Trophoblast cell (in vitro differentiated cells and primary cell): ENCODE measurements at regions not wholly inside any gene's neighbourhood (a gene's known extent, or its start where the extent isn't known, plus 50 kb on each side); places are given as distances from the start of the nearest gene placed in this dataset.
"Not testable (repeated sequence)": the region's sequence is repeated elsewhere in the genome, so short reads cannot be mapped to it uniquely, and the experiment has no call there.

ENCODE experiments used
- DNase-seq, 2 donors: peaks; one replicate each; pipeline ENCODE4 v3.0.0-alpha.2; 2016
- H2AFZ ChIP-seq: 2 replicates; pipeline ENCODE4 v1.6.1; 2013; ENCODE audit warnings: low read length, moderate library complexity, mild to moderate bottlenecking; ENCODE audit not compliant: insufficient read depth, poor library complexity
- H2AK5ac ChIP-seq: 2 replicates; pipeline ENCODE4 v1.6.1; 2013; ENCODE audit warnings: mild to moderate bottlenecking, low read length
- H2BK120ac ChIP-seq: 2 replicates; pipeline ENCODE4 v1.6.1; 2013; ENCODE audit warnings: low read length, mild to moderate bottlenecking, moderate library complexity; ENCODE audit not compliant: insufficient read depth, poor library complexity
- H2BK12ac ChIP-seq: 2 replicates; pipeline ENCODE4 v1.6.1; 2013; ENCODE audit warnings: mild to moderate bottlenecking, low read length, moderate library complexity
- H2BK5ac ChIP-seq: 2 replicates; pipeline ENCODE4 v1.6.1; 2013; ENCODE audit warnings: low read length, low read depth, moderate library complexity, mild to moderate bottlenecking; ENCODE audit not compliant: poor library complexity
- H3K14ac ChIP-seq: 2 replicates; pipeline ENCODE4 v1.6.1; 2013; ENCODE audit warnings: mild to moderate bottlenecking, low read length
- H3K18ac ChIP-seq: 2 replicates; pipeline ENCODE4 v1.6.1; 2013; ENCODE audit warnings: mild to moderate bottlenecking, low read length
- H3K23ac ChIP-seq: 2 replicates; pipeline ENCODE4 v1.6.1; 2013; ENCODE audit warnings: low read length
- H3K27ac ChIP-seq: 2 replicates; pipeline ENCODE4 v1.5.1; 2013; ENCODE audit warnings: low read depth, mild to moderate bottlenecking, inconsistent platforms, low read length, moderate library complexity
- H3K27me3 ChIP-seq: 2 replicates; pipeline ENCODE4 v1.6.1; 2013; ENCODE audit warnings: inconsistent platforms, mild to moderate bottlenecking, low read length, moderate library complexity; ENCODE audit not compliant: insufficient read depth
- H3K36me3 ChIP-seq, 2 experiments: 1 replicate in 1 of 2; 2 replicates in 1 of 2; pipeline ENCODE4 v1.6.1; 2013; ENCODE audit warnings: low read length in 2 of 2, mild to moderate bottlenecking in 2 of 2, moderate library complexity in 1 of 2; ENCODE audit not compliant: insufficient read depth in 2 of 2, control insufficient read depth in 1 of 2
- H3K4ac ChIP-seq: 2 replicates; pipeline ENCODE4 v1.6.1; 2013; ENCODE audit warnings: low read depth, mild to moderate bottlenecking, low read length, moderate library complexity
- H3K4me1 ChIP-seq, 2 experiments: 1 replicate in 1 of 2; 2 replicates in 1 of 2; pipeline ENCODE4 v1.6.1; 2013; ENCODE audit warnings: low read length in 2 of 2, mild to moderate bottlenecking in 2 of 2, moderate library complexity in 1 of 2; ENCODE audit not compliant: insufficient read depth in 2 of 2, control insufficient read depth in 1 of 2
- H3K4me2 ChIP-seq: 2 replicates; pipeline ENCODE4 v1.6.1; 2013; ENCODE audit warnings: inconsistent platforms, mild to moderate bottlenecking, low read length, moderate library complexity
- H3K4me3 ChIP-seq: 2 replicates; pipeline ENCODE4 v1.5.1; 2013; ENCODE audit warnings: mild to moderate bottlenecking, low read depth, low read length, inconsistent platforms
- H3K79me1 ChIP-seq: one replicate; pipeline ENCODE4 v1.6.1; 2013; ENCODE audit warnings: low read length
- H3K79me2 ChIP-seq: 2 replicates; pipeline ENCODE4 v1.6.1; 2013; ENCODE audit warnings: low read length, mild to moderate bottlenecking; ENCODE audit not compliant: control insufficient read depth, insufficient read depth, poor library complexity
- H3K9ac ChIP-seq: 2 replicates; pipeline ENCODE4 v1.6.1; 2013; ENCODE audit warnings: mild to moderate bottlenecking, low read length
- H3K9me3 ChIP-seq: 2 replicates; pipeline ENCODE4 v1.6.1; 2013; ENCODE audit warnings: low read depth, mild to moderate bottlenecking, control low read depth, inconsistent platforms, low read length; ENCODE audit not compliant: insufficient read depth
- H4K12ac ChIP-seq: 2 replicates; pipeline ENCODE4 v1.6.1; 2013; ENCODE audit warnings: low read depth, mild to moderate bottlenecking, low read length, moderate library complexity
- H4K8ac ChIP-seq: 2 replicates; pipeline ENCODE4 v1.6.1; 2013; ENCODE audit warnings: low read depth, mild to moderate bottlenecking, low read length, moderate library complexity
- H4K91ac ChIP-seq: one replicate; pipeline ENCODE4 v1.6.1; 2013; ENCODE audit warnings: low read depth, mild to moderate bottlenecking, low read length, moderate library complexity
- WGBS: extraction: QIAGEN DNeasy Blood & Tissue Kit; methylation state at CpG from one replicate; pipeline ENCODE4 v1.1.7; 2013; ENCODE audit warnings: missing lambda C conversion rate; ENCODE audit not compliant: insufficient read length, insufficient coverage; ENCODE audit errors: extremely low coverage; 5-methylcytosine and 5-hydroxymethylcytosine counted together

- no peaks in the 10 kb centered on the region for H3K27me3 ChIP-seq
- WGBS: no CpG with 5 or more reads among the region's 2 CpGs
Observed at GRCh38 chr6:140459209-140459608, 1084.8 kb upstream of the CITED2 start.

GRCh38 chr6:140446241-140446640 lies 1071.8 kb upstream of the CITED2 start:
- Histone ChIP-seq H2BK120ac (no peak overlapping the region), H3K4me3 (no peak overlapping the region), H3K4me2 (no peak overlapping the region), H3K9me3 (no peaks in the 10 kb centered on the region), H4K8ac (no peak overlapping the region), H3K36me3 (no peaks in the 10 kb centered on the region), H3K14ac (no peak overlapping the region), H3K9ac (no peak overlapping the region), H3K79me1 (peaks cover 2% of the 10 kb centered on the region), H3K23ac (no peak overlapping the region), H2AFZ (no peak overlapping the region), H4K91ac (no peak overlapping the region), H4K12ac (no peak overlapping the region), H3K18ac (no peak overlapping the region), H3K79me2 (no peaks in the 10 kb centered on the region), H2BK12ac (no peak overlapping the region), H3K27ac (peak overlapping the region; percentile 64), H2BK5ac (no peak overlapping the region), H2AK5ac (no peak overlapping the region), H3K27me3 (no peaks in the 10 kb centered on the region), H3K4me1 (peaks cover 0 to 2% of the 10 kb centered on the region in 2 experiments), H3K4ac (no peak overlapping the region)
- DNase-seq: no peak

More at GRCh38 chr6:140459209-140459608, 1084.8 kb upstream of the CITED2 start:
- Histone ChIP-seq H2AK5ac (no peak overlapping the region), H2BK5ac (no peak overlapping the region), H3K14ac (no peak overlapping the region), H3K9me3 (no peaks in the 10 kb centered on the region), H3K4me1 (peaks cover 0 to 6% of the 10 kb centered on the region in 2 experiments), H3K36me3 (no peaks in the 10 kb centered on the region), H3K23ac (no peak overlapping the region), H4K8ac (no peak overlapping the region), H2BK12ac (no peak overlapping the region), H2AFZ (no peak overlapping the region), H3K4me3 (no peak overlapping the region), H2BK120ac (no peak overlapping the region), H3K27ac (no peak overlapping the region), H3K4me2 (no peak overlapping the region), H3K9ac (no peak overlapping the region), H3K79me2 (no peaks in the 10 kb centered on the region), H4K12ac (no peak overlapping the region), H4K91ac (no peak overlapping the region), H3K18ac (no peak overlapping the region), H3K4ac (no peak overlapping the region), H3K79me1 (peaks cover 6% of the 10 kb centered on the region)
- DNase-seq: no peak

- H2BK5ac ChIP-seq: no peak overlapping the region
- peaks cover 2% of the 10 kb centered on the region for H3K79me1 ChIP-seq
- no peak overlapping the region for H3K18ac ChIP-seq
- DNase-seq: peak in 1 of 2 donors; percentile 16
- no peaks in the 10 kb centered on the region for H3K9me3 ChIP-seq
- H3K79me2 ChIP-seq: no peaks in the 10 kb centered on the region
- H3K9ac ChIP-seq: no peak overlapping the region
- H3K23ac ChIP-seq: no peak overlapping the region
- H3K4me2 ChIP-seq: no peak overlapping the region
- no peaks in the 10 kb centered on the region for H3K36me3 ChIP-seq
- H4K12ac ChIP-seq: no peak overlapping the region
- H3K14ac ChIP-seq: no peak overlapping the region
- no peak overlapping the region for H2BK12ac ChIP-seq
- no peak overlapping the region for H2AK5ac ChIP-seq
- H3K4me1 ChIP-seq: peaks cover 0 to 2% of the 10 kb centered on the region in 2 experiments
- H4K91ac ChIP-seq: no peak overlapping the region
- no peak overlapping the region for H3K4me3 ChIP-seq
- H3K4ac ChIP-seq: no peak overlapping the region
- peak overlapping the region; percentile 62 for H3K27ac ChIP-seq
- no peak overlapping the region for H4K8ac ChIP-seq
- H2AFZ ChIP-seq: no peak overlapping the region
- no peak overlapping the region for H2BK120ac ChIP-seq
- WGBS: 90% methylated on average over 1 of the region's 3 CpGs
- no peaks in the 10 kb centered on the region for H3K27me3 ChIP-seq
Observed at GRCh38 chr6:140445474-140446004, 1071.1 kb upstream of the CITED2 start.

GRCh38 chr6:140443112-140443511 lies 1068.7 kb upstream of the CITED2 start:
- no CpG with 5 or more reads among the region's 7 CpGs for WGBS
- H3K18ac ChIP-seq: not testable (repeated sequence)

More at GRCh38 chr6:140443112-140443511, 1068.7 kb upstream of the CITED2 start:
- not testable (repeated sequence) for H4K8ac ChIP-seq, H3K4me2 ChIP-seq, H3K4me3 ChIP-seq, H3K14ac ChIP-seq, H3K27ac ChIP-seq, H3K79me2 ChIP-seq, H4K12ac ChIP-seq, H2AK5ac ChIP-seq, H3K79me1 ChIP-seq, H3K9ac ChIP-seq, H3K36me3 ChIP-seq, H2AFZ ChIP-seq, H3K9me3 ChIP-seq, H2BK12ac ChIP-seq, H2BK5ac ChIP-seq, H3K23ac ChIP-seq, H3K4me1 ChIP-seq, H3K27me3 ChIP-seq, H3K4ac ChIP-seq, H4K91ac ChIP-seq, DNase-seq
- peak overlapping the region; percentile 60 for H2BK120ac ChIP-seq
